ENCODE measurements at regions not wholly inside any gene's neighbourhood (a gene's known extent, or its start where the extent isn't known, plus 50 kb on each side); places are given as distances from the start of the nearest gene placed in this dataset.

DNA sequence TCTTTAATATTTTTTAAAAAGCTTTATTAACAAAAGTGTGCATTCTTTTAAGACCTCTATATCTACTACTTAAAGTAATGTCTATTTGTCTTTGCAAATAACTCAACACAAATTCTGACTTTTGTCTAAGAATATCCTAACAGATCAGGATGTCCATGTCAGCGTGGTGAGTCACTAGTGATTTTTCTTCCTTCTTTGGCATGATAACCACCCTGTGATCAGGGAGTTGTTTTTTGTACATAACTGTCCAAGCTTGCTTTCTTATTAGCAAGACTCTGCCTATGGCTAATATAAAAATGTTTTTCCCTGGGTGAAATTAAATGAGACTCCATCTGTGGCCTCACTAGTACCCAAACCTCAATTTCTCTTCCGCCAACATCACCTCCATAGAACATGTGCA lies 688.9 kb upstream of the ADGRL2 start:
- no peaks in the 10 kb centered on the region for H3K9me3 ChIP-seq
- no peaks in the 10 kb centered on the region for H3K4me1 ChIP-seq
- DNase-seq: no peak
- no peak overlapping the region for H3K4me3 ChIP-seq
- no peaks in the 10 kb centered on the region for H3K27me3 ChIP-seq
- TF ChIP-seq, protein P1, sequence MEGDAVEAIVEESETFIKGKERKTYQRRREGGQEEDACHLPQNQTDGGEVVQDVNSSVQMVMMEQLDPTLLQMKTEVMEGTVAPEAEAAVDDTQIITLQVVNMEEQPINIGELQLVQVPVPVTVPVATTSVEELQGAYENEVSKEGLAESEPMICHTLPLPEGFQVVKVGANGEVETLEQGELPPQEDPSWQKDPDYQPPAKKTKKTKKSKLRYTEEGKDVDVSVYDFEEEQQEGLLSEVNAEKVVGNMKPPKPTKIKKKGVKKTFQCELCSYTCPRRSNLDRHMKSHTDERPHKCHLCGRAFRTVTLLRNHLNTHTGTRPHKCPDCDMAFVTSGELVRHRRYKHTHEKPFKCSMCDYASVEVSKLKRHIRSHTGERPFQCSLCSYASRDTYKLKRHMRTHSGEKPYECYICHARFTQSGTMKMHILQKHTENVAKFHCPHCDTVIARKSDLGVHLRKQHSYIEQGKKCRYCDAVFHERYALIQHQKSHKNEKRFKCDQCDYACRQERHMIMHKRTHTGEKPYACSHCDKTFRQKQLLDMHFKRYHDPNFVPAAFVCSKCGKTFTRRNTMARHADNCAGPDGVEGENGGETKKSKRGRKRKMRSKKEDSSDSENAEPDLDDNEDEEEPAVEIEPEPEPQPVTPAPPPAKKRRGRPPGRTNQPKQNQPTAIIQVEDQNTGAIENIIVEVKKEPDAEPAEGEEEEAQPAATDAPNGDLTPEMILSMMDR (IDR thresholded peaks at IDR 0.05): no peak
- TF ChIP-seq POLR2A (IDR thresholded peaks at IDR 0.05): no peak
- no peaks in the 10 kb centered on the region for H3K36me3 ChIP-seq
- no peak overlapping the region for H3K27ac ChIP-seq

- no peaks in the 10 kb centered on the region for H3K4me1 ChIP-seq
- DNase-seq: no peak
- no peak overlapping the region for H3K4me3 ChIP-seq
These were observed 691.7 kb upstream of the ADGRL2 start for GRCh38 chr1:81109038-81109437.

GRCh38 chr1:81097860-81098259 lies 702.9 kb upstream of the ADGRL2 start:
- Histone ChIP-seq H3K9me3 (no peaks in the 10 kb centered on the region), H3K4me3 (no peak overlapping the region), H3K4me1 (no peaks in the 10 kb centered on the region), H3K27ac (no peak overlapping the region), H3K36me3 (no peaks in the 10 kb centered on the region), H3K27me3 (no peaks in the 10 kb centered on the region)
- no peak for DNase-seq
- TF ChIP-seq, protein P1 (IDR thresholded peaks at IDR 0.05): no peak
- no peak for TF ChIP-seq POLR2A (IDR thresholded peaks at IDR 0.05)

More at GRCh38 chr1:81109038-81109437, 691.7 kb upstream of the ADGRL2 start:
- no peak overlapping the region for H3K27ac ChIP-seq
- no peaks in the 10 kb centered on the region for H3K27me3 ChIP-seq
- no peaks in the 10 kb centered on the region for H3K36me3 ChIP-seq
- TF ChIP-seq, protein P1 (IDR thresholded peaks at IDR 0.05): no peak
- TF ChIP-seq POLR2A (IDR thresholded peaks at IDR 0.05): no peak
- H3K9me3 ChIP-seq: no peaks in the 10 kb centered on the region

DNA sequence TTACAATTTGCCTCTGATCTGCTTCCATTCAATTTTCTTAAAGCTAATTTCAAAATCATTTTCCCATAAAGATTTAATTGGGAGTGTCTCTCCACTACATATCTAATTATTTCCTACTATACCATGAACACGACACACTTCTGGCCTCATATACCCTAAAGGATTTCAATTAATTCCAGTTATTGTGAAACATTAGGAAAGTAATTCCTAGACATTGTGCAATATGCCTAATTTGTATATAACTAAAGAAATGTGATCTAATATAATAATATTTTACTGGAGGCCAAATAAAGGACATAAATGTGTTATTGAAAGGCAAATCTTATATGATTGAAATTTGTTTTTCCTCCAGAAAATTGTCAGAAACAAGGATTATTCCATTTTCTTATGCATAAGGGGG lies 727.2 kb upstream of the ADGRL2 start:
- Histone ChIP-seq H3K9me3 (no peaks in the 10 kb centered on the region), H3K4me1 (no peaks in the 10 kb centered on the region), H3K27me3 (no peaks in the 10 kb centered on the region), H3K36me3 (no peaks in the 10 kb centered on the region), H3K27ac (no peak overlapping the region), H3K4me3 (no peak overlapping the region)
- no peak for TF ChIP-seq POLR2A (IDR thresholded peaks at IDR 0.05)
- TF ChIP-seq, protein P1 (IDR thresholded peaks at IDR 0.05): no peak
- DNase-seq: no peak

DNA sequence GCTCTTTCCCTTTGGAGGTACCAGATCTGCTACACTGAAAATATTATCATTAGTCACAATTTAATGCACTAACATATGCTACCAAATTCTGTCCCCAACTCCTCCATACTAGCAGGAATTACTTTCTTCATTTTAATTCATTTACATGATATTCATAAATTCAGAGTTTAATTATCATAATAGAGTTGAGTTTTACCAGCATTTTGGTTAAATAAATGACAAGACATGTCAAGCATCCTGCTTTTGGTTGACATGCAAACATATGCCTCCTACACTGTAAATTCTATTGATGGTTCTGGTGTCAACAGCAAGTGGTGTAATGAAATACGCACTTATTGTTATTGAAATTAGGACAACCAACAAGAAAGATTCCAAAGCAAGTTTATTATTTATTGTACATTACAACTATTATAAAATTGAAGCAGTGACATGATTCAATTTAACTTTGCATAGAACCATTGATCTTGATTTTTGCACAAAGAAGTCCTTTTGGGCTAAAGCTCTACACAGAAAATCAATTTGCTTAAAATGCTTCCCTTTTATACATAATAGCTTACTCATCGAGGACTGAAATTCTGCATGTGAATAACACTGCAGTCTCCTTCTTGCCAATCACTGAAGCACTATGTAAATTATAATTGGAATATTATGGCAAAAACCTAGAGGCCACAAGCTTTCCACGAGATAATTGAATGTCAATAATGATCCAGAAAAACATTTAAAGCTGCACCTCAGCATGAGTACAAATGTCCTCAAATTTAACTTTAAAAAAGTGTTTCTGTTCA lies 728.6 kb upstream of the ADGRL2 start:
- no peak for DNase-seq
- Histone ChIP-seq H3K4me1 (no peaks in the 10 kb centered on the region), H3K9me3 (no peaks in the 10 kb centered on the region), H3K27ac (no peak overlapping the region), H3K36me3 (no peaks in the 10 kb centered on the region), H3K4me3 (no peak overlapping the region), H3K27me3 (no peaks in the 10 kb centered on the region)
- TF ChIP-seq POLR2A (IDR thresholded peaks at IDR 0.05): no peak
- TF ChIP-seq, protein P1 (IDR thresholded peaks at IDR 0.05): no peak
